Skeletal muscle tissue (tissue), 3 donors: ENCODE measurements at regions not wholly inside any gene's neighbourhood (a gene's known extent, or its start where the extent isn't known, plus 50 kb on each side); places are given as distances from the start of the nearest gene placed in this dataset.

Experiments used
- H3K27ac ChIP-seq: one replicate; pipeline ENCODE4 v1.7.0; 2013; ENCODE audit warnings: mild to moderate bottlenecking, low read depth, low read length, inconsistent platforms
- H3K27me3 ChIP-seq, 3 donors: one replicate each; pipeline ENCODE4 v1.7.0; 2013; ENCODE audit warnings: low read length in 3 of 3; ENCODE audit not compliant: control insufficient read depth in 3 of 3, insufficient read depth in 3 of 3
- H3K36me3 ChIP-seq, 3 donors: one replicate each; pipeline ENCODE4 v1.7.0; 2013; ENCODE audit warnings: low read length in 3 of 3; ENCODE audit not compliant: control insufficient read depth in 3 of 3, insufficient read depth in 3 of 3
- H3K4me1 ChIP-seq, 3 donors: one replicate each; pipeline ENCODE4 v1.7.0; 2013; ENCODE audit warnings: low read length in 3 of 3, mild to moderate bottlenecking in 3 of 3; ENCODE audit not compliant: control insufficient read depth in 3 of 3, insufficient read depth in 3 of 3
- H3K4me3 ChIP-seq, 3 donors: one replicate each; pipeline ENCODE4 v1.7.0; 2013; ENCODE audit warnings: low read length in 3 of 3
- H3K9ac ChIP-seq, 3 donors: one replicate each; pipeline ENCODE4 v1.7.0; 2013; ENCODE audit warnings: low read length in 3 of 3, mild to moderate bottlenecking in 3 of 3, moderate library complexity in 2 of 3, low read depth in 1 of 3
- H3K9me3 ChIP-seq, 3 donors: one replicate each; pipeline ENCODE4 v1.7.0; 2013; ENCODE audit warnings: low read length in 3 of 3; ENCODE audit not compliant: control insufficient read depth in 3 of 3
- donor health status: Osteomylitis.

GRCh38 chr20:53738945-53739798 lies 145.5 kb upstream of the ZNF217 start:
- H3K4me3 ChIP-seq, result peak overlapping the region in 2 of 3 donors; percentile 46 to 52
- H3K27me3 ChIP-seq, result no peaks in the 10 kb centered on the region
- peaks cover 13 to 19% (median 18%) of the 10 kb centered on the region in 3 donors for H3K4me1 ChIP-seq
- H3K9me3 ChIP-seq, result no peaks in the 10 kb centered on the region
- peak overlapping the region; percentile 71 for H3K27ac ChIP-seq
- peak overlapping the region; percentile 25 to 61 (median 45) for H3K9ac ChIP-seq
- no peaks in the 10 kb centered on the region for H3K36me3 ChIP-seq

GRCh38 chr20:53738039-53738944 lies 144.7 kb upstream of the ZNF217 start:
- H3K4me1 ChIP-seq, result peaks cover 13 to 19% (median 18%) of the 10 kb centered on the region in 3 donors
- H3K27ac ChIP-seq, result peak overlapping the region; percentile 71
- H3K4me3 ChIP-seq, result peak overlapping the region; percentile 30 to 52 (median 46)
- peak overlapping the region; percentile 45 to 61 (median 47) for H3K9ac ChIP-seq
- H3K27me3 ChIP-seq, result no peaks in the 10 kb centered on the region
- no peaks in the 10 kb centered on the region for H3K9me3 ChIP-seq
- no peaks in the 10 kb centered on the region for H3K36me3 ChIP-seq

DNA sequence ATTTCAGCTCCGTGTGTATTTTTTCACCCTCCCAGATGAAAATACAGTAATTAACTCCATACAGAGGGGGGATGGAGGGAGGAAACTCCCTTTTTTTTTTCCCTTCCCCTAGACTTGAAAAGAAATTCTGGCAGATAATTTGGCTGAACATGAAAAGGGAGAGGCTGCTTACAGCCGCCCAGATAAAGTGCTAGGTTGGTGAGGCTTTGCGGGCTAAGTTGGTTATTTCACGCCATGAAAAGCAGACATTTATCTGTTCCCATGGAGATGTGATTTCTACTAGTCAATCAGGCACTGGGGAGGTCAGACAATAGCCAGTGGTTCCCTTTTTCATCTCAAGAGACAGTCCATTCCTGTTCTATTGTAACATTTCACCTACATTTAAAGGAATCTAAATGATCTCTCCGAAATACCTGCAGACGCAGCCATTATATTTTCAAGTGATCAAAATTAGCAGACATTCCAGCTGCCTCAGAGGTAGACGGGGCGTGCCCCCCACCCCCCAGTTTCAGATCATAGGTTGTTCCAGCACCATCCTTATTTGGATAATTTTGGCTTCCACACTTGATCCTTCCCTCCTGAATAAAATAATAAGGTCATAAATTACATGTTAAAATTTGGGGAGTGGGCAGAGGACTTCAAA lies 143.9 kb upstream of the ZNF217 start:
- Histone ChIP-seq H3K9ac (no peak overlapping the region), H3K27ac (peak overlapping the region; percentile 71), H3K36me3 (no peaks in the 10 kb centered on the region), H3K4me3 (no peak overlapping the region), H3K4me1 (peaks cover 13 to 19% (median 18%) of the 10 kb centered on the region in 3 donors), H3K9me3 (no peaks in the 10 kb centered on the region), H3K27me3 (no peaks in the 10 kb centered on the region)

- H3K4me3 ChIP-seq, result no peak overlapping the region
- no peaks in the 10 kb centered on the region for H3K9me3 ChIP-seq
- peak overlapping the region; percentile 2 for H3K27ac ChIP-seq
- H3K36me3 ChIP-seq, result no peaks in the 10 kb centered on the region
- no peaks in the 10 kb centered on the region for H3K27me3 ChIP-seq
- H3K9ac ChIP-seq, result no peak overlapping the region
- peaks cover 13 to 19% (median 18%) of the 10 kb centered on the region in 3 donors for H3K4me1 ChIP-seq
Observed at GRCh38 chr20:53736757-53737395, 143.2 kb upstream of the ZNF217 start.

GRCh38 chr20:53736122-53736756 lies 142.6 kb upstream of the ZNF217 start:
- H3K9ac ChIP-seq, result no peak overlapping the region
- no peaks in the 10 kb centered on the region for H3K9me3 ChIP-seq
- no peaks in the 10 kb centered on the region for H3K27me3 ChIP-seq
- H3K36me3 ChIP-seq, result no peaks in the 10 kb centered on the region
- H3K27ac ChIP-seq, result no peak overlapping the region
- no peak overlapping the region for H3K4me3 ChIP-seq
- H3K4me1 ChIP-seq, result peaks cover 13 to 19% (median 18%) of the 10 kb centered on the region in 3 donors

- Histone ChIP-seq H3K9ac (no peak overlapping the region), H3K4me1 (peaks cover 13 to 19% (median 18%) of the 10 kb centered on the region in 3 donors), H3K27me3 (no peaks in the 10 kb centered on the region), H3K4me3 (no peak overlapping the region), H3K9me3 (no peaks in the 10 kb centered on the region), H3K36me3 (no peaks in the 10 kb centered on the region), H3K27ac (no peak overlapping the region)
Observed at GRCh38 chr20:53735536-53736050, 142.0 kb upstream of the ZNF217 start.

DNA sequence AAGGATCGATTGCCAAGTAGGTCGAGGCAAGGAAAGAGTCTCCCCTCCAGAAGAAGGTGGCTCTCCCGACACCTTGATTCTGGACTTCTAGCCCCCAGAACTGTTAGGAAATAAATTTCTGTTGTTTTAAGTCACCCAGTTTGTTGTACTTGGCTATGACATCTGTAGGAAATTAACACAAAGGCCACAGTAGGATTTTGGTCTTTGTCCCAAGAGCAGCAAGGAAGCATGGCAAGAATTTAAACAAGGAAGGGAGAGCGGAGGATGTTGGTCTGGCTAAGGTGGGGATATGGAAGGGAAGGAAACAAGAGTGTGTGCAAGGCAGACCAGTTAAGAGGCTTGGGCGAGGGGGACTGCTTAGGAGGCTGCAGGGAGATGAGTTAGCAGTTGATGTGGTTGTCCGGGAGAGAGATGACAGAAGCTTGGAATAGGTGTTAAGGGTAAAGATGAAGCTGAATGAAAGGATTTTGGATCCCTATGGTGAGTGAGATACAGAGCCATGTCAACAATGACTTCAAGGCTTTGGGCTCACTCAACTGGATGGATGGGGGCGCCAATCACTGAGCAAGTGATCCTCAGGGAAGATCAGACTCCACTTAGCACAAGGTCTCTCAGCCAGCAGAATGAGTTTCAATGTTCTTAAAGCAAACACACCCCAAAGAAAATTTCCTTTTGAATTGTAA lies 140.5 kb upstream of the ZNF217 start:
- no peak overlapping the region for H3K27ac ChIP-seq
- H3K9me3 ChIP-seq, result no peaks in the 10 kb centered on the region
- peaks cover 13 to 19% (median 14%) of the 10 kb centered on the region in 3 donors for H3K4me1 ChIP-seq
- no peaks in the 10 kb centered on the region for H3K27me3 ChIP-seq
- H3K36me3 ChIP-seq, result no peaks in the 10 kb centered on the region
- H3K4me3 ChIP-seq, result no peak overlapping the region
- H3K9ac ChIP-seq, result no peak overlapping the region

- no peaks in the 10 kb centered on the region for H3K9me3 ChIP-seq
- H3K4me3 ChIP-seq, result no peak overlapping the region
- H3K27ac ChIP-seq, result no peak overlapping the region
- H3K36me3 ChIP-seq, result no peaks in the 10 kb centered on the region
- no peaks in the 10 kb centered on the region for H3K27me3 ChIP-seq
- H3K4me1 ChIP-seq, result peaks cover 0 to 6% (median 0%) of the 10 kb centered on the region in 3 donors
- H3K9ac ChIP-seq, result no peak overlapping the region
Observed at GRCh38 chr20:53731595-53731994, 138.0 kb upstream of the ZNF217 start.
